HG02759 (cell line): ENCODE measurements at regions not wholly inside any gene's neighbourhood (a gene's known extent, or its start where the extent isn't known, plus 50 kb on each side); places are given as distances from the start of the nearest gene placed in this dataset.

Experiments used
- ATAC-seq: cut with Tn5 transposase; IDR thresholded peaks from one replicate; pipeline ENCODE4 v1.9.1; 2021; ENCODE audit warnings: mild to moderate bottlenecking, moderate library complexity; ENCODE audit not compliant: unreplicated experiment

- no peak for ATAC-seq
Observed at GRCh38 chr20:4070323-4071177, 55.2 kb upstream of the RNF24 start.

GRCh38 chr20:4069751-4070150 lies 54.4 kb upstream of the RNF24 start:
- no peak for ATAC-seq

- no peak for ATAC-seq
Observed at GRCh38 chr20:4068708-4069107, 53.4 kb upstream of the RNF24 start.

- ATAC-seq: no peak
Observed at GRCh38 chr20:4067600-4068261, 52.4 kb upstream of the RNF24 start.

- no peak for ATAC-seq
Observed at GRCh38 chr20:4066551-4066950, 51.2 kb upstream of the RNF24 start.

GRCh38 chr20:4065391-4065844 lies 50.1 kb upstream of the RNF24 start:
- ATAC-seq: no peak
